GM18511 (cell line): ENCODE measurements at regions not wholly inside any gene's neighbourhood (a gene's known extent, or its start where the extent isn't known, plus 50 kb on each side); places are given as distances from the start of the nearest gene placed in this dataset.
A peak's percentile ranks its signal among the peaks of the same experiment; 100 is the strongest.
"Not testable (repeated sequence)": the region's sequence is repeated elsewhere in the genome, so short reads cannot be mapped to it uniquely, and the experiment has no call there.

Experiments
- ATAC-seq: cut with Tn5 transposase; IDR thresholded peaks from one replicate; pipeline ENCODE4 v1.9.1; 2021; ENCODE audit warnings: mild to moderate bottlenecking, moderate library complexity; ENCODE audit not compliant: unreplicated experiment

GRCh38 chr3:88000853-88001252 lies 58.0 kb downstream of the CGGBP1 start:
- no peak for ATAC-seq

GRCh38 chr3:87997966-87998365 lies 60.8 kb downstream of the CGGBP1 start:
- ATAC-seq: no peak

- ATAC-seq: peak; percentile 92
Observed at GRCh38 chr3:87997298-87997697, 61.5 kb downstream of the CGGBP1 start.

GRCh38 chr3:87996882-87997281 lies 61.9 kb downstream of the CGGBP1 start:
- no peak for ATAC-seq

- ATAC-seq: no peak
Observed at GRCh38 chr3:87993566-87993965, 65.2 kb downstream of the CGGBP1 start.

GRCh38 chr3:87987952-87988351 lies 70.9 kb downstream of the CGGBP1 start:
- no peak for ATAC-seq

GRCh38 chr3:87982421-87982820 lies 76.4 kb downstream of the CGGBP1 start:
- ATAC-seq: no peak

- no peak for ATAC-seq
Observed at GRCh38 chr3:87979527-87979926, 79.3 kb downstream of the CGGBP1 start.

GRCh38 chr3:87977765-87978164 lies 81.0 kb downstream of the CGGBP1 start:
- no peak for ATAC-seq

GRCh38 chr3:87975716-87976115 lies 83.1 kb downstream of the CGGBP1 start:
- no peak for ATAC-seq

GRCh38 chr3:87973906-87974305 lies 84.9 kb downstream of the CGGBP1 start:
- ATAC-seq: no peak

GRCh38 chr3:87969620-87970019 lies 89.2 kb downstream of the CGGBP1 start:
- no peak for ATAC-seq

- ATAC-seq: no peak
Observed at GRCh38 chr3:87968668-87969067, 90.1 kb downstream of the CGGBP1 start.

- no peak for ATAC-seq
Observed at GRCh38 chr3:87958289-87958688, 100.5 kb downstream of the CGGBP1 start.

- no peak for ATAC-seq
Observed at GRCh38 chr3:87957575-87957974, 101.2 kb downstream of the CGGBP1 start.

GRCh38 chr3:87949879-87950208 lies 109.0 kb downstream of the CGGBP1 start:
- ATAC-seq: peak; percentile 59

- ATAC-seq: peak; percentile 85
Observed at GRCh38 chr3:87949189-87949878, 109.5 kb downstream of the CGGBP1 start.

- not testable (repeated sequence) for ATAC-seq
Observed at GRCh38 chr3:87946007-87946406, 112.8 kb downstream of the CGGBP1 start.

GRCh38 chr3:87942256-87942655 lies 116.5 kb downstream of the CGGBP1 start:
- ATAC-seq: not testable (repeated sequence)

GRCh38 chr3:87924485-87924884 lies 134.3 kb downstream of the CGGBP1 start:
- ATAC-seq: no peak

- no peak for ATAC-seq
Observed at GRCh38 chr3:87920549-87920948, 138.3 kb downstream of the CGGBP1 start.

GRCh38 chr3:87901141-87901540 lies 157.7 kb downstream of the CGGBP1 start:
- ATAC-seq: no peak

- no peak for ATAC-seq
Observed at GRCh38 chr3:87900061-87900460, 158.7 kb downstream of the CGGBP1 start.
